ENCODE measurements at regions not wholly inside any gene's neighbourhood (a gene's known extent, or its start where the extent isn't known, plus 50 kb on each side); places are given as distances from the start of the nearest gene placed in this dataset.

GRCh38 chr20:63126876-63127699 lies 88.8 kb downstream of the YTHDF1 start:
- H3K79me2 ChIP-seq (ENCODE audit: control insufficient read depth, insufficient read depth, low read length): no peaks in the 10 kb centered on the region
- no peak overlapping the region; a peak in 1 of 4 replicates for H3K9ac ChIP-seq (ENCODE audit: insufficient read depth in 1 of 2, low read depth in 2 of 2, low read length in 2 of 2)
- ATAC-seq (no peak), DNase-seq (ENCODE audit: extremely low read depth in 1 of 4, low spot score in 3 of 4) (no peak), FAIRE-seq (no peak)
- peaks cover 0 to 6% of the 10 kb centered on the region in 2 experiments; a peak in 2 of 5 replicates for H3K4me1 ChIP-seq (replicated peaks in 1 of 2; ENCODE audit: control insufficient read depth in 2 of 2, insufficient read depth in 2 of 2, low read length in 2 of 2)
- no peaks in the 10 kb centered on the region for H3K9me1 ChIP-seq (ENCODE audit: control insufficient read depth, insufficient read depth, low read length)
- no peak overlapping the region for H3K27ac ChIP-seq (ENCODE audit: extremely low read depth, low read depth, low read length)
- in situ Hi-C loops (cut with MboI): no loop called here
- POLR2A ChIA-PET: interaction anchor here (0.6 to 1.5 kb wide), 3 partner anchors 11 to 613 kb away, joined by 3 to 4 read pairs (median 3); no protein-coding TSS in a partner anchor
- no peaks in the 10 kb centered on the region; the same call in 1 of the 2 replicates for H4K20me1 ChIP-seq (replicated peaks; ENCODE audit: control insufficient read depth, insufficient read depth, low read length)
- BruUV-seq (replicated peaks): no TSS peak
- H3K27me3 ChIP-seq (ENCODE audit: control insufficient read depth in 2 of 2, insufficient read depth in 2 of 2, low read length in 2 of 2): peaks cover 42 to 90% of the 10 kb centered on the region in 2 experiments
- CTCF ChIA-PET (ENCODE audit: low intra/inter-chr PET ratio): no interaction called here
- WGBS (ENCODE audit: insufficient coverage, low coverage, missing lambda C conversion rate): under 1% methylated on average over 18 of the region's 18 CpGs
- no peaks in the 10 kb centered on the region for H3K9me3 ChIP-seq (replicated peaks; ENCODE audit: control insufficient read depth, insufficient read depth, low read depth, low read length)
- intact Hi-C loops (cut with micrococcal nuclease): no loop called here
- no peak overlapping the region for H3K4me3 ChIP-seq
- no peak overlapping the region for H3K4me2 ChIP-seq (ENCODE audit: insufficient read depth, low read length)
- no peaks in the 10 kb centered on the region for H3K36me3 ChIP-seq (ENCODE audit: control insufficient read depth, insufficient read depth, low read length)
- H2AFZ ChIP-seq (ENCODE audit: low read depth, low read length): no peak overlapping the region
- TF ChIP-seq ZNF780A (CRISPR knock-in tag; IDR thresholded peaks at IDR 0.05) (no peak), SMARCA4 (IDR thresholded peaks at IDR 0.05) (no peak), MITF (IDR thresholded peaks at IDR 0.05) (no peak), TAF15 (IDR thresholded peaks at IDR 0.05; ENCODE audit: low read depth, low read length) (no peak), ZNF717 (CRISPR knock-in tag; IDR thresholded peaks at IDR 0.05) (no peak), ETS1 (conservative IDR thresholded peaks at IDR 0.05; ENCODE audit: control insufficient read depth, low read depth, low read length) (no peak)

All from K562 (cell line).